Neural cell (in vitro differentiated cells): ENCODE measurements at regions not wholly inside any gene's neighbourhood (a gene's known extent, or its start where the extent isn't known, plus 50 kb on each side); places are given as distances from the start of the nearest gene placed in this dataset.

Source experiments
- H2AFZ ChIP-seq: fragments of 200-600, 300-800 bp; sonication (generic), shearing (Covaris generic); 2 replicates; pipeline ENCODE4 v1.6.0; 2014; ENCODE audit warnings: low read depth, mild to moderate bottlenecking, antibody characterized with exemption, low read length, moderate library complexity
- H3F3A ChIP-seq: fragments of 200-600 bp; shearing (Covaris generic); 2 replicates; pipeline ENCODE4 v1.6.1; 2016; ENCODE audit warnings: mild to moderate bottlenecking, moderate library complexity, mixed read lengths, antibody characterized with exemption, low read length; ENCODE audit not compliant: insufficient read depth, poor library complexity, severe bottlenecking
- H3K27ac ChIP-seq: fragments of 200-600, 300-800 bp; sonication (generic), shearing (Covaris generic); 2 replicates; pipeline ENCODE4 v1.5.1; 2014; ENCODE audit warnings: mild to moderate bottlenecking, low read length, moderate library complexity
- H3K27me3 ChIP-seq: fragments of 300-800, 200-600 bp; sonication (generic), shearing (Covaris generic); 2 replicates; pipeline ENCODE4 v1.6.0; 2014; ENCODE audit warnings: mild to moderate bottlenecking, low read depth, low read length, moderate library complexity; ENCODE audit not compliant: insufficient read depth
- H3K36me3 ChIP-seq: fragments of 300-800, 200-600 bp; sonication (generic), shearing (Covaris generic); 2 replicates; pipeline ENCODE4 v1.5.1; 2014; ENCODE audit warnings: mild to moderate bottlenecking, antibody characterized with exemption, low read length, moderate library complexity; ENCODE audit not compliant: insufficient read depth
- H3K4me2 ChIP-seq: fragments of 300-800, 200-600 bp; sonication (generic), shearing (Covaris generic); 2 replicates; pipeline ENCODE4 v1.6.0; 2014; ENCODE audit warnings: mild to moderate bottlenecking, low read length
- H3K4me3 ChIP-seq: fragments of 300-800, 200-600 bp; sonication (generic), shearing (Covaris generic); 2 replicates; pipeline ENCODE4 v1.5.1; 2014; ENCODE audit warnings: mild to moderate bottlenecking, low read length, moderate library complexity
- H3K79me2 ChIP-seq: fragments of 200-600 bp; shearing (Covaris generic); replicated peaks from 2 replicates; pipeline ENCODE4 v1.6.0; 2014; ENCODE audit warnings: mild to moderate bottlenecking, low read length, moderate library complexity; ENCODE audit not compliant: insufficient read depth
- H3K9ac ChIP-seq: fragments of 300-800, 200-600 bp; sonication (generic), shearing (Covaris generic); 2 replicates; pipeline ENCODE4 v1.6.1; 2016; ENCODE audit warnings: mild to moderate bottlenecking, low read length, mixed read lengths
- H3K9me2 ChIP-seq: fragments of 200-600 bp; shearing (Covaris generic); 2 replicates; pipeline ENCODE4 v1.6.1; 2016; ENCODE audit warnings: mild to moderate bottlenecking, low read length, mixed read lengths; ENCODE audit not compliant: insufficient read depth
- H3K9me3 ChIP-seq: fragments of 200-600, 300-800 bp; sonication (generic), shearing (Covaris generic); 2 replicates; pipeline ENCODE4 v1.6.1; 2016; ENCODE audit warnings: mild to moderate bottlenecking, mixed run types, low read length, moderate library complexity, mixed read lengths
- H4K20me1 ChIP-seq: fragments of 200-600 bp; shearing (Covaris generic); 2 replicates; pipeline ENCODE4 v1.6.1; 2016; ENCODE audit warnings: mild to moderate bottlenecking, mixed run types; ENCODE audit not compliant: insufficient read depth
- EP300 ChIP-seq: fragments of 450-650 bp; conservative IDR thresholded peaks from 2 replicates; pipeline ENCODE4 v1.6.1; 2014; ENCODE audit warnings: antibody characterized with exemption, mild to moderate bottlenecking, moderate library complexity; ENCODE audit not compliant: poor library complexity, severe bottlenecking
- EZH2 ChIP-seq: fragments of 200-600, 300-800 bp; shearing (Covaris generic), sonication (generic); IDR thresholded peaks from 2 replicates; pipeline ENCODE4 v1.6.1; 2014; ENCODE audit warnings: antibody characterized with exemption, low read length, borderline replicate concordance, mild to moderate bottlenecking; ENCODE audit not compliant: insufficient read depth, poor library complexity, severe bottlenecking
- MXI1 ChIP-seq: fragments of 450-650 bp; conservative IDR thresholded peaks from 2 replicates; pipeline ENCODE4 v1.6.1; 2014; ENCODE audit warnings: antibody characterized with exemption, mild to moderate bottlenecking; ENCODE audit not compliant: poor library complexity, severe bottlenecking
- POLR2AphosphoS5 ChIP-seq: IDR thresholded peaks from 2 replicates; pipeline ENCODE4 v1.6.1; 2012
- RAD21 ChIP-seq: fragments of 450-650 bp; conservative IDR thresholded peaks from 2 replicates; pipeline ENCODE4 v1.6.1; 2014; ENCODE audit warnings: antibody characterized with exemption, mild to moderate bottlenecking, moderate library complexity
- REST ChIP-seq: IDR thresholded peaks from 2 replicates; pipeline ENCODE4 v1.6.1; 2012; ENCODE audit warnings: borderline replicate concordance
- SMC3 ChIP-seq: fragments of 450-650 bp; conservative IDR thresholded peaks from 2 replicates; pipeline ENCODE4 v1.6.1; 2014; ENCODE audit warnings: antibody characterized with exemption, mild to moderate bottlenecking, moderate library complexity; ENCODE audit not compliant: poor library complexity
- TAF1 ChIP-seq: IDR thresholded peaks from 2 replicates; pipeline ENCODE4 v1.6.1; 2012; ENCODE audit warnings: low read depth
- TF ChIP-seq, protein P1 (sequence below): fragments of 450-650 bp; IDR thresholded peaks from 2 replicates; pipeline ENCODE4 v1.5.1; 2014; ENCODE audit warnings: antibody characterized with exemption, mild to moderate bottlenecking, moderate library complexity; ENCODE audit not compliant: poor library complexity, severe bottlenecking

- H3F3A ChIP-seq = no peaks in the 10 kb centered on the region
- H2AFZ ChIP-seq = no peak overlapping the region
- TF ChIP-seq POLR2AphosphoS5 = no peak
- no peak for TF ChIP-seq EP300
- no peak for TF ChIP-seq TAF1
- no peak for TF ChIP-seq EZH2
- TF ChIP-seq SMC3 = no peak
- no peak for TF ChIP-seq MXI1
- no peak for TF ChIP-seq REST
- TF ChIP-seq RAD21 = no peak
- TF ChIP-seq, protein P1, sequence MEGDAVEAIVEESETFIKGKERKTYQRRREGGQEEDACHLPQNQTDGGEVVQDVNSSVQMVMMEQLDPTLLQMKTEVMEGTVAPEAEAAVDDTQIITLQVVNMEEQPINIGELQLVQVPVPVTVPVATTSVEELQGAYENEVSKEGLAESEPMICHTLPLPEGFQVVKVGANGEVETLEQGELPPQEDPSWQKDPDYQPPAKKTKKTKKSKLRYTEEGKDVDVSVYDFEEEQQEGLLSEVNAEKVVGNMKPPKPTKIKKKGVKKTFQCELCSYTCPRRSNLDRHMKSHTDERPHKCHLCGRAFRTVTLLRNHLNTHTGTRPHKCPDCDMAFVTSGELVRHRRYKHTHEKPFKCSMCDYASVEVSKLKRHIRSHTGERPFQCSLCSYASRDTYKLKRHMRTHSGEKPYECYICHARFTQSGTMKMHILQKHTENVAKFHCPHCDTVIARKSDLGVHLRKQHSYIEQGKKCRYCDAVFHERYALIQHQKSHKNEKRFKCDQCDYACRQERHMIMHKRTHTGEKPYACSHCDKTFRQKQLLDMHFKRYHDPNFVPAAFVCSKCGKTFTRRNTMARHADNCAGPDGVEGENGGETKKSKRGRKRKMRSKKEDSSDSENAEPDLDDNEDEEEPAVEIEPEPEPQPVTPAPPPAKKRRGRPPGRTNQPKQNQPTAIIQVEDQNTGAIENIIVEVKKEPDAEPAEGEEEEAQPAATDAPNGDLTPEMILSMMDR = no peak
- H3K27me3 ChIP-seq = no peaks in the 10 kb centered on the region
- H3K79me2 ChIP-seq = no peaks in the 10 kb centered on the region
- H3K27ac ChIP-seq = no peak overlapping the region
- H3K4me2 ChIP-seq = no peak overlapping the region
- no peaks in the 10 kb centered on the region for H4K20me1 ChIP-seq
- no peaks in the 10 kb centered on the region for H3K9me2 ChIP-seq
- H3K4me3 ChIP-seq = no peak overlapping the region
- no peaks in the 10 kb centered on the region for H3K9me3 ChIP-seq
- no peak overlapping the region for H3K9ac ChIP-seq
- H3K36me3 ChIP-seq = no peaks in the 10 kb centered on the region
These were observed 667.4 kb upstream of the GCFC2 start for GRCh38 chr2:76378140-76378539.

DNA sequence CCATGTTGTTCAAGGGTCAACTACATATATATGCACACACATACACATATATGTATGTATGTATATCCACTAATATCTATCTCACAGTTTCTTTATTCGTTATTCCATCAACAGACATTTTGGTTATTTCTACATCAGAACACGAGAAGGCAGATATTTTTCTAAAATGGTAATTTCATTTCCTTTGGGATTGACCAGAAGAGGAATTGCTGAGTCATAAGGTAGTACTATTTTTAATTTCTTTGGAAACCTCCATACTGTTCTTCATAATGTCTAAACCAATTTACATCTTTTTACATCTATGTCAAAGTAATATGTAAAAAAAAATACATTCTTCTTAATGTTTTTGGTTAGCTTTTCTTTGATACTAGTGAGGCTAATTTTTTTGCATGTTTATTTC is 630.7 kb upstream of the GCFC2 start:
- Histone ChIP-seq H3K4me2 (no peak overlapping the region), H2AFZ (no peak overlapping the region)

More for the DNA sequence above, 630.7 kb upstream of the GCFC2 start:
- Histone ChIP-seq H3K27ac (no peak overlapping the region), H3K9me3 (no peaks in the 10 kb centered on the region), H3K36me3 (no peaks in the 10 kb centered on the region), H3K27me3 (no peaks in the 10 kb centered on the region), H3F3A (no peaks in the 10 kb centered on the region), H3K9ac (no peak overlapping the region), H3K79me2 (no peaks in the 10 kb centered on the region), H3K9me2 (no peaks in the 10 kb centered on the region), H4K20me1 (no peaks in the 10 kb centered on the region), H3K4me3 (no peak overlapping the region)
- no peak for TF ChIP-seq EP300
- TF ChIP-seq, protein P1 = no peak
- no peak for TF ChIP-seq REST
- TF ChIP-seq POLR2AphosphoS5 = no peak
- no peak for TF ChIP-seq EZH2
- no peak for TF ChIP-seq TAF1
- TF ChIP-seq MXI1 = no peak
- no peak for TF ChIP-seq SMC3
- TF ChIP-seq RAD21 = no peak
